NCI-H1694 treated with DMSO at 0.1 percent for 48 hours (cell line): ENCODE measurements at regions not wholly inside any gene's neighbourhood (a gene's known extent, or its start where the extent isn't known, plus 50 kb on each side); places are given as distances from the start of the nearest gene placed in this dataset.

Experiments
- DNase-seq: peaks from one replicate; lab custom pipeline; 2025; lab: John Stamatoyannopoulos, UW

GRCh38 chr5:33244441-33245150 is 196.2 kb upstream of the TARS1 start:
- no peak for DNase-seq

DNA sequence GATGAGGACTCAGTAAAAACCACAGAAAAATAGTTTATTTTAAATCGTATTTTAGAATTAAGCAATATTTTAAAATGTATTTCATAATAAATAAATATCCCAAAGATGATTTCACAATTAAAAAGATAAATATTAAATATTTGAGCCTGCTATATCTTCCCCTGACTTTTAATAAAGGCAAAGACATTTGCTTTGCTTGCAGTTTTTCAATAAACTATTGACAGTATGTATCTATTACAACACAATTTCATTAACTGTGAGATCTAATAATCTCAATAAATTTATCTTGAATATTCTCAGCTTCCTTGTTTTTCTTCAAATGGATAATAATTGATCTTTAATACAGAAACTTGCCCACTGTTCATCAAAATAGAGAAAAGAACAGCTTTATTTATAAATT is 186.2 kb upstream of the TARS1 start:
- DNase-seq = no peak

DNA sequence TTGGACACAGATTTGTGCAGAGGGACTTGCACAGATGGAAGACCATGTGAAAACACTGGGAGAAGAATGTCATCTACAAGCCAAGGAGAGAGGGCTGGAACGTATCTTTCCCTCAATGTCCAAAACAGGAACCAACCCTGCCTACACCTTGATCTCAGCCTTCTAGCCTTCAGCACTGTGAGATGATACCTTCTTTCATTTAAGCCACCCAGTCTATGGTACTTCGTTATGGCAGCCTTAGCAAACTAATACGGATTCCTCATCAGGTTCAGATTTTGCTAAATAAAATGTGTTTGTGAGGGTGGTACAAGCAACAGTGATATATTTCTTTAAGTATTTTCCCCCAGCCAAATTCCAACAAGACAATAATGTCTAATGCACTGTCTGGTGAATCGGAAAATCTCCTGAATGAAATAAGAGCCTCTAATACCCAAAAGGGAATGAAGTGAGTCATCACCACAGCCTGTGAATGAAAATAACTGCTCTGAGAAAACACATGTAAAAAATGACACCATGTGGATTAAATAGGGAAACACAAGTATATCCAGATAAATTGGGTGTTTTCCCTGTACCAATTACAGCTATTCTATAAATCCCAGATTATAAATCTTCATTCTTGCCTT is 182.8 kb upstream of the TARS1 start:
- no peak for DNase-seq

DNA sequence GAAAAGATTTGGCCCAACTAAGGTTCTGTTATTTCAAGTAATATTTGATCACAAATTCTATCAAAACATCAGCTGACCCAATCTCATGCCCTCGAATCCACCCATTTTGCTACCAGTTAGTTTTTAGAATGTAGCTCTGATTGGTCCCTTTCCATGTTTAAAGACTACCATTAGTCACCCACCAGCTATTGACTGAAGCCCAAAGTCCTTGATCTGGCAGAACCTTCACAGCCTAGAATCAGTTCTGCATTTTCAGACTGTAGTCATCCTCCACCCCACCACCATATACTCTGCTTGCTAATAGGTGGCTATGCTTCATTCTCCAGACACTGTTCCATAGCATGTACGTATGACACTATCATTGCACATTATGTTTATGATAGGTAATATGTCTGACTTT is 182.2 kb upstream of the TARS1 start:
- no peak for DNase-seq

- DNase-seq = no peak
These were observed 180.7 kb upstream of the TARS1 start for GRCh38 chr5:33260098-33260497.

DNA sequence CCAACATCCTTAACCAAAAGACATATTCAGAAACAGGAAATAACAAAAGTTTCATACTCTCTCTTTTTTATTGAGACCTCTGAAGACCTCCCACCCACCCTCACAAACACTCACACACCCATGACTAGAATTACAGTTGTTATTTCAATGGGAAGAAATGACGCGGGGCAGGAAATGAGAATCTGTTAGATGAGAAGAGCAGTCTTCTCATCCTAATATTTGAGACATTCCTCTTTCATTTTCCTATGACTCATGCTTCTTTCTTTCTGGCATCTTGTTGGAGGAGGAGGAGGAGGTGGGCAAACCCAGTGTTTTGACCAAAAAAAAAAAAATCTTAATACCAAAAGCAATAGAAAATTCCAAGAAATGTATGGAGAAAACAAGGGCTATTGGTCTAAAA is 179.5 kb upstream of the TARS1 start:
- DNase-seq = no peak

DNA sequence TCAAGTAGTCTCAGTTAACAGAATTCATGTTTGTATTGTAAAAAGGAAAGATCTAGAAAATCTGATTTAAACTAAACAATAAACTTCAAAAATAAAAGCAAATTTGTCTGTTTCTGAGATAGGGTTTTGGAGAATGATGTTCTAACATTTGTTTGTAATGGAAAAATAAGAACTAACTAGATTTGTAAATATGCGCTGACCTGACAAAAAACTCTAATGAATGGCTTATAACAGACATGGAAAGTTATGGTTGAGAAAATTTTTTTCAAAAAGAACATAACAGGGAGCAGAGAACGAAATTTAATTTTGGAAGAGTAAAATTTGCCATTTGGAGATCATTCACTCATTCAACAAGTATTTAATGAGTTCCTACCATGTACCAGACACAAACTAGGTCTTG is 179.0 kb upstream of the TARS1 start:
- DNase-seq = no peak

DNA sequence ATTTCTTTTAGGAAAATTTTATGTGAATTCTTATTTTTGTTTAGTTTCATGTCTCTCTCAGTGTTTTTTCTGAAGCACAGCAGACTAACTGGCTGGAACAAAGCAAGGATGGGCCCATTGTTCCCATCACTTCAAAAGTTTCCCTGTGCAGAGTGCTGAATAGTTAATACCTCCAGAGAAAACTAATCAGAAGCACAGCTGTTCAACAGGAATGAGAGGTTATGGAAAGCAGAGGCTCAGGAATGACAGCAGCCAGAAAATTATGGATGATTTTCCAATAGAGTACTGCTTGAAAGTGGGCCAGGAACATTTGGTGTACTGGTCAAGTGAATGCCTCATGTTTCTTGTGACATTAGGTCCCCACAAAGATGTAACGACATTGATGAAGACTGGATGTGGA is 173.0 kb upstream of the TARS1 start:
- DNase-seq = no peak

- no peak for DNase-seq
These were observed 172.4 kb upstream of the TARS1 start for GRCh38 chr5:33268374-33268773.

GRCh38 chr5:33270671-33271070 is 170.1 kb upstream of the TARS1 start:
- DNase-seq = no peak

DNA sequence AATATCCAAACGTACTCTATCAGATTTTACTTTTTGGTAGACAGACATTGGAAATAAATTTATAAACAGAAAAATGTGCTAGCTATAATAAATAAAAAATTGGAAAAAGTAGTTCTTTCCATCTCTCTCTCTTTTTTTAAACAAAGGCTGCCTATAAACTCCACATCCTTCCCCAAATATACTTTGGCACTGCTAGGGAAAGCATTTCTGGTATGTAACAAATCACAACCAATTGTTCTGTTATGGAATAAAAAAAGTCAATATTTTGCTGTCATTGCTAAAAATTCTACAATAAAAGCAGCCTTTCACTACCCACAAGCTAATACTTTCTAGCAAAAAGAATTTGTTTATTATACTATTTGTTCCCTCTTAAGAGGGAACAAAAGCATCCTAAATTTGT is 169.2 kb upstream of the TARS1 start:
- DNase-seq = no peak

GRCh38 chr5:33272288-33272687 is 168.5 kb upstream of the TARS1 start:
- no peak for DNase-seq

- DNase-seq = no peak
These were observed 166.8 kb upstream of the TARS1 start for GRCh38 chr5:33273985-33274384.

- DNase-seq = no peak
These were observed 165.4 kb upstream of the TARS1 start for GRCh38 chr5:33275391-33275790.

- no peak for DNase-seq
These were observed 164.7 kb upstream of the TARS1 start for GRCh38 chr5:33275921-33276627.

DNA sequence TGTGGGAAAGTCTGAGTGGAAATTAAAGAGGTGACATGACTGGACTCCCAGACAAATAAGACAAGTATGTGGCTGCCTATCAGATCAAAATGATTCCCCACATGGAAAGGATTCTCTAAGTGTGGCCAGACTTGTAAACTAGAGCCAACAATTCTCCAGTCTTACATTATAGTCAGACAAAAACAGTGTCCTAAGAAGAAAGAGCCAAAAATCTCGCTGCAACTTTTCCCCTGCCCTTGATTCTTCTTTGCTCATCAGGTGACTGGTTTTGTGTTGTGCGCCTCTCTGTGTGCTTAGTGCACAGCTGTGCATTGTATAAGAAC is 164.2 kb upstream of the TARS1 start:
- no peak for DNase-seq

DNA sequence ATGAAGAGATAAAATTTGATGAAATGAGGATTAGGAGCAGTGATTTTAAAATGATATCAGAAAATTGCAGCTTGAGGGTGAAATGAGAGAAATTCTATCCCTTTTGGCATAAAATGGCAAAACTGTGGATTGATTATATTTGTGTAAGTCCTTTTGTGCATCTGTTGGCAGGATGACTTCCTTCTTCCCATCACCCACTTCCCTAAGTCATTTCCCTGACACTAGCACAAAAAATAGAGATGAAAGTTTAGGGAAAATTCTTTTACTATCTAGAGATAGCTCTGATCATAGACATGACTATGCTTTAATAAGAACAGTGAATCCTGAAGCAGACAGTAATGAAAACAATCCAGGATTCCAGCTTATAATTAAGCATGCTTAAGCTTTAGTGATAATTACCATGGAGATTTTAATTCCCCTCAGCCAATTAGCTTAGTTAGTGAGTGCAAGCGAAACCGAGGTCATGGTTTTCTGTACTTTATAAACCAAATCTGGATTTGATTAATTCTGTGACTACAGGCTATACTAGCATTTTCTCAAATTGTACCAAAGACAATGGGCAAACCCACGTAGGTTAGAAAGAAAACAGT is 163.6 kb upstream of the TARS1 start:
- DNase-seq = no peak

DNA sequence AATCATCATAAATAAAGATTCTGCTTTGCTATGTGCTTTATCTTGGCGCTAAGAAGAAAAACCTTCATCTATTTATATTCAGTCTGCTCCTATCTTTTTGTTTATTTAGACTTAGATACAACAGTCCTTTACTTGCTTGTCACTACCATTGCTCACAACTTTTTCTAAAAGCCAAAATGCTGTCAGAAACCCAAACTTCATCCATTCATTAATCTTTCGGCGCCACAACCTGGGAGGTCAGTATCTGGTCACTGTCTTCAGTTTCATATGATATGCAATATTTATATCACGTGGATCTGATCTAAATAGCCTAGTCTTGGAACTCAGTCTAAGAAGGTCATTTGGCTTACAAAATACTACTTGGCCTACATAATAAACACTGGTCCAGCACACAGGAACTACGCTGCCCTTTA is 159.3 kb upstream of the TARS1 start:
- no peak for DNase-seq

GRCh38 chr5:33282157-33282556 is 158.6 kb upstream of the TARS1 start:
- DNase-seq = no peak

GRCh38 chr5:33282696-33283095 is 158.1 kb upstream of the TARS1 start:
- DNase-seq = no peak

DNA sequence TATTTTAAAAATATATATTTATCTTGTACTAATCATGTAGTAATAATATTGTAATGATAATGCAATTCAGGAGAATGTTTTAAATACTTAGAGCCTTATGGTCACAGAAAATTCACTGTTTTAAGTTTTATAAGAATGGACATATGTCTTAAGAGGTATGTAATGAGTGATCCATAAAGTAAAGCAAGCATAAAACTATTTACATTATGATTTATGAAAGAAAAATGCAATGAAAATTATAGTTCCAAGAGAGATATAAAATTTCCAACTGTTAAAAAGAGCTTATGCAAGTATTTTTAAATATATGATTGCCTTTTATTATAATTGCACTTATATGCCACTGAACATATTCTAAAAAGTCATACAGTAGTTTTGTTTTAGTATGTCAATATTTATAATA is 157.5 kb upstream of the TARS1 start:
- no peak for DNase-seq

DNA sequence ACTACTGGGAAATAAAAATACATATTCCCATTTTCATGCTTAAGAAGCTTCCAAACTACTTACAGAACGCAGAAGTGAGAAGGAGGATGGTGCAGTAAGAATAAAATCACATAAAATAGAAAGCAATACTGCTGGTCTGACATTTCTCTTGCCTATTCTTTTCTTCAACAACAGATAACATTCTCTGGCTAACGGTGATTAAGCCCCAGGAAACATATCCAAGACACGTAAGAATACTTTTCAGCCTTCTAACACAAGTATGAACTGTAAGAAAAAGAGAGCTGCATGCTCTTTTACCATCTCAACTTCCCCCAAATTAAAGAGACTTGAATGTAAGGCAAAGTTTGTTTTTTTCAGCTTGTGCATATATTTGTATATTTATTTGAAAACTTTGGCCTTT is 156.1 kb upstream of the TARS1 start:
- no peak for DNase-seq

- DNase-seq = no peak
These were observed 153.5 kb upstream of the TARS1 start for GRCh38 chr5:33287242-33287641.
